Stimulated activated effector memory CD8-positive, alpha-beta T cell treated with anti-CD3 and anti-CD28 coated beads, Interleukin-12 subunit alpha, Interleukin-12 subunit beta, amount 100 ng/mL, for 72 hours (primary cell): ENCODE measurements at regions not wholly inside any gene's neighbourhood (a gene's known extent, or its start where the extent isn't known, plus 50 kb on each side); places are given as distances from the start of the nearest gene placed in this dataset.
"Not testable (repeated sequence)": the region's sequence is repeated elsewhere in the genome, so short reads cannot be mapped to it uniquely, and the experiment has no call there.

Experiments
- ATAC-seq: fragments of 150-1000 bp; cut with Tn5 transposase; 2 replicates; pipeline ENCODE4 v1.10.0; 2021
- DNase-seq, 2 donors: peaks; one replicate each; pipeline ENCODE4 v3.0.0; 2021 to 2022; ENCODE audit warnings: low spot score in 2 of 2
- H3K27ac Mint-ChIP-seq: one replicate; pipeline ENCODE4 v1.8.0; 2022; ENCODE audit warnings: mild to moderate bottlenecking, mixed read lengths
- H3K36me3 Mint-ChIP-seq: one replicate; pipeline ENCODE4 v1.8.0; 2022; ENCODE audit warnings: mild to moderate bottlenecking, mixed read lengths
- H3K4me1 Mint-ChIP-seq: one replicate; pipeline ENCODE4 v1.8.0; 2022; ENCODE audit warnings: mixed read lengths
- H3K4me3 Mint-ChIP-seq: one replicate; pipeline ENCODE4 v1.8.0; 2022; ENCODE audit warnings: mild to moderate bottlenecking, mixed read lengths
- H3K9me3 Mint-ChIP-seq: one replicate; pipeline ENCODE4 v1.8.0; 2022; ENCODE audit warnings: mixed read lengths

DNA sequence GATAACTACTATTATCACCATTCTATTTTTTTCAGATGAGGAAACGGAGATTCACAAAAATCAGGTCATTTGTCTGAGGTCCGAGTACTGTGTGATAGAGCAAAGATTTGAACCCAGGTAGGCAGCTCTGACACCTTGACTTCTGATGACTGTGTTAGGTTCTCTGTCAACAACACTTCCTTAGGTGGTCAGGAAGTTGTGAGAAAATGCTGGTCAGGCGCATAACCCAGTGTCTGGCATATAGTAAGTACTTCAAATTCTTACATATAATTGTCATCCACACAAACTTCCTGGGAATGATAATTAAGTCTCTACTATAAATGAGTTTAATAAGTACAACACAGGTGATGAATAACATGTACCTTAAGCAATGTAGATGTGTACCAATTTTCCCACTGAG lies 381.5 kb downstream of the NEBL start:
- peaks cover 3% of the 10 kb centered on the region for H3K9me3 Mint-ChIP-seq
- no peak for ATAC-seq
- no peaks in the 10 kb centered on the region for H3K36me3 Mint-ChIP-seq
- no peak overlapping the region for H3K27ac Mint-ChIP-seq
- no peaks in the 10 kb centered on the region for H3K4me1 Mint-ChIP-seq
- H3K4me3 Mint-ChIP-seq: no peak overlapping the region
- DNase-seq: no peak

DNA sequence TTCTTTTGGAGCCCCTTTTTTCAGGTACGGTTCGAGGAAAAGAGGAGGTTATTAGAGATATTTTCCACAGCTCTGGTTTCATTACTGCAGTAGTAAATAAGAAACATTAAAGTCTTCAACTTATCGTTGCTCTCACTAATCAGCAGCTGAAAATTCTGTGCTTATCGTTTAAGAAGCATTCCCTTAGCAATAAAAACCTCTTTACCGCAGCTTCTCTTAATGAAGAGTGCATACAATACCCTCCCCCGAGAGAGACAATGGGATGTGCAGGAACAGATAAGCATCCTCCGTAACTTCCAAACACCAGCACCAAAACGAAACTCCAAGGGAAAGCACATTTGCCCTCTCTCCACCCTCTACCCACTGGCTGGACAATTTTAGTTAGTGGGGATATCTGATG lies 384.5 kb downstream of the NEBL start:
- H3K4me1 Mint-ChIP-seq: no peaks in the 10 kb centered on the region
- no peak overlapping the region for H3K27ac Mint-ChIP-seq
- H3K36me3 Mint-ChIP-seq: no peaks in the 10 kb centered on the region
- no peak for DNase-seq
- no peak overlapping the region for H3K4me3 Mint-ChIP-seq
- no peak for ATAC-seq
- peaks cover 6% of the 10 kb centered on the region for H3K9me3 Mint-ChIP-seq

DNA sequence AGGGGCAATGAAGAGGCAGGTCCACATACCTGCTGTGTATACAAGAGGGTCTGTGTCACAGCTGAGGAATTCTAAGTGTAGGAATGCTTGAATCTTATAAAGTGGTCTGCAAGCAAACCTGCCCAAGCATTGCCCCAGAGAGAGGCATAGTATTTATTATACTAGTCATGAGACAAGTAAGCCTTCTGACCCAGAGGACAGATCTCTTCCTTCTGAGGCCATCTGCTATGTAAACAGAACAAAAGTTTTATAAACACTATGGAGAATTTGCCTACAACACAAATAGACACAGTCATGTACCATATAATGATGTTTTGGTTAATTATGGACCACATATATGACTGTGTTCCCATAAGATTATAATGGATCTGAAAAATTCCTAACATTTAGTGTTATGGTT lies 388.2 kb downstream of the NEBL start:
- Mint-ChIP-seq H3K27ac (no peak overlapping the region), H3K4me1 (no peaks in the 10 kb centered on the region), H3K36me3 (no peaks in the 10 kb centered on the region), H3K9me3 (peaks cover 7% of the 10 kb centered on the region), H3K4me3 (no peak overlapping the region)
- no peak for ATAC-seq
- DNase-seq: no peak

DNA sequence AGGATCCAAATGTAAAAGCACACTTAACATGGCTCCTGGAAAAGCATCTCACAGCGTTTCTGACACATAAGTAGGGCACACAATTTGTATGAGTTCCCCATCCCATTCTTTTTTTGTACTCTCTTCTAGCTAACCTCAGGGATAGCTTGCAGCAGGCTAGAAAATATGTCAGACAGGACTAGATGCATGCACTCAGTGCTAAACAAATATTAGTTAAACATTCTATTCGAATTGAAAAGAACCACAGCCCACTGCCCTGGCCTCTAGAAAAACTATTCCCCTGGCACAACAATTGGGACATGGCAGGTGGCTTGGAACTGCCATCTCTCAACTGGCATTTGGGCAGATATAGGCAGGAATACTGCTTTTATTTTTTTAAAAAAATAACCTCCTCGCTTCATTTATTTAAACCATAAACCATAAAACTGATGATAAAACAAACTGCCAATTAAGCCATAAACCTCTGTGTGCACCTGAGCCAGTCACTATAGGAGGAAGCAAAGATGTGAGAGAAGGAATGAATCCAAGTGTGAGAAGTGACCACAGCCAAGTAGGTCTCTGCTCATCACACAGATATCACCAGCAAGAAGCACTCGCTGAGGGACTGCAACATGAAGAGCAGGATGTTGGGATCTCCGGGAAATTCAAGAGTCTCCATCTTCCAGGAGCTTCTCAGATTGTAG lies 394.1 kb downstream of the NEBL start:
- Mint-ChIP-seq H3K4me3 (no peak overlapping the region), H3K9me3 (peaks cover 12% of the 10 kb centered on the region), H3K4me1 (no peaks in the 10 kb centered on the region), H3K36me3 (no peaks in the 10 kb centered on the region), H3K27ac (no peak overlapping the region)
- ATAC-seq (no peak), DNase-seq (no peak)

DNA sequence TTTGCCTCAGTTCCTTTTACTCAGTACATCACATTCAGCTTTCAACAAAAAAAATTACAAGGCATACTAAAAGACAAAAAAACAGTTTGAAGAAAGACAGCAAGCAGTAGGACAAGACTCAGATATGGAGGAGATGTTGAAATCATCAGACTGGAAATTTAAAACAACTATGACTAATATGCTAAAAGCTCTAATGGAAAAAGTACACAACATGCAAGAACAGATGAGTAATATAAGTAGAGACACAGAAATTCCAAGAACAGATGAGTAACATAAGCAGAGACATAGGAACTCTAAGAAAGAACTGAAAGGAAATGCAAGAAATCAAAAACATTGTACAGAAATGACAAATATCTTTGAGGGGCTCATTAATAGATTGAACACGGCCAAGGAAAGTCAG lies 402.6 kb downstream of the NEBL start:
- no peak overlapping the region for H3K27ac Mint-ChIP-seq
- no peak for DNase-seq

DNA sequence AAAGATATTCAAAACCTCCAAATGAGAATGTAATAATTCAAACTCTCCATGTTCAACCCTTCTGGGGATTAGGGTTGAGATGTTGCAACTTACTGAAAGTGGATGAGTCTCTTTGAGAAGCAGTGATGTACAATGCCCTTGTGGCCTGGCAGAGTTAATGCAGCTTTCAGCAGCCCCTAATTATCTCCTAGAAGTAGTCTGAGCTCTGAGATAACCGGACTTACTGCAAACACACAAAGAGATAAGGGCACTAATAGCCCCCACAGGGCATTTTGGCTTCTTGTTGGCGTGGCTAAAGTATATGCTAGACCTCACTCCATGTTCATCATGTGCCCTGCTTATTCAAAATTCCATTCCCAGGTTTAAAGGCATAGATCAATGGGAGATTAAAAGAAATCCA lies 404.7 kb downstream of the NEBL start:
- H3K4me1 Mint-ChIP-seq: no peaks in the 10 kb centered on the region
- no peak overlapping the region for H3K4me3 Mint-ChIP-seq
- no peak overlapping the region for H3K27ac Mint-ChIP-seq
- no peaks in the 10 kb centered on the region for H3K36me3 Mint-ChIP-seq
- ATAC-seq (no peak), DNase-seq (no peak)
- peaks cover 9% of the 10 kb centered on the region for H3K9me3 Mint-ChIP-seq

More for the DNA sequence above, 402.6 kb downstream of the NEBL start:
- Mint-ChIP-seq H3K4me1 (no peaks in the 10 kb centered on the region), H3K36me3 (no peaks in the 10 kb centered on the region), H3K9me3 (peaks cover 13% of the 10 kb centered on the region), H3K4me3 (no peak overlapping the region)
- ATAC-seq: peak; percentile 32

DNA sequence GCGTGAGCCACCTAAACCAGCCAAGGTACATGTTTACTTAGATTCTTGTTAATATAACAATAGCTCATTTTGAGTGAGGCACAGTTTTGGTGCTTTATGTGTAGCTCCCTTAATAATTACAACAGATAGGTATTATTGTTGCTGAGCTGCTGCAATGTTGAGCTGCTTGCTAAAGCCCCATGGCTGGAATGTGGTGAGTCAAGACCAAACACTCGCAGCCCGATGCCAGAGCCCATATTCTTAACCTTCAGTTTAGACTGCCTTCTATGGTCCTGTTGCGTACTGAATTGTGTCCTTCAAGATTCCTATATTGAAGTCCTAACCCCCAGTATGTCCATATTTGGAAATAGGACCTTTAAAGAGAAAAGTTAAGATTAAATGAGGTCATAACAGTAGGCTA lies 407.1 kb downstream of the NEBL start:
- Mint-ChIP-seq H3K4me3 (no peak overlapping the region), H3K27ac (no peak overlapping the region), H3K9me3 (peaks cover 11% of the 10 kb centered on the region), H3K36me3 (no peaks in the 10 kb centered on the region), H3K4me1 (no peaks in the 10 kb centered on the region)
- no peak for ATAC-seq
- no peak for DNase-seq

DNA sequence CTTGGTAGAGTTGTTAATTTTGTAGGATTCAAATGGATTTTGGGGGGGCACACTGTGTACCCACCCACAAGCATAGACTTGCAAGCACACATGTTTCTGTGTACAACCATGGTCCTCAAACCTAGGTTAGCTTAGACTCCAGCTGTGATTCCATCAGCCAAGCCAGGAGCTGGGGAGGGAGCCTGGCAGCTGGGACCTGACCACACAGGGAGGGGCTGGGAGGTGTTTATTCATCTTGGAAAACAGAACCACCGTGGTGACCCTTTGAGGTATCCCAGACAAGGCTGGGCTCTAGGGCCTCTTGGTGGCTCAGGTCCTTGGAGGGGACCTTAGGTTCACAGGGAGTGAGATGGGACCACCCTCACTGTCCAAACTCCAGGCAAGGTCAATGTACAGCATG lies 410.3 kb downstream of the NEBL start:
- ATAC-seq: no peak
- Mint-ChIP-seq H3K9me3 (peaks cover 5% of the 10 kb centered on the region), H3K4me3 (no peak overlapping the region), H3K27ac (no peak overlapping the region), H3K36me3 (no peaks in the 10 kb centered on the region), H3K4me1 (no peaks in the 10 kb centered on the region)
- DNase-seq: no peak

DNA sequence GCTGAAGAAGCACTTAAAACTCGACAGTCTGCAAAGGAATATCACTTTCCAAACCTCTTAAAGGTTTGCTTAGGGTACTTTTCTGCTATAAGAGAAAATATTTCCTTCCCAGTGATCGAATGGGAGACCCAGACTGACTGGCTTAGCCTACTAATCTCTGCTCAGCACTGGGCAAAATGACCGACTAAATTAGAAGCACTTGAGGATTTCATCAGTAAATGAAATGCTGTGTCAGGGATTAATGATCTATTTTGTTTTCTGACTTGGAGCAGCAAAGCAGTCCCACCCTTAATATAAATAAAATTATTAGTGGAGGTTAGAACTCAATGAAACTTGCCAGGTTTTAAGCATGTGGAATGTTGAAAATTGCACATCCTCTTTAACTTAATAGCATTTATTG lies 411.6 kb downstream of the NEBL start:
- H3K4me3 Mint-ChIP-seq: no peak overlapping the region
- no peak for ATAC-seq
- no peaks in the 10 kb centered on the region for H3K4me1 Mint-ChIP-seq
- H3K36me3 Mint-ChIP-seq: no peaks in the 10 kb centered on the region
- no peak overlapping the region for H3K27ac Mint-ChIP-seq
- peaks cover 7% of the 10 kb centered on the region for H3K9me3 Mint-ChIP-seq
- no peak for DNase-seq

DNA sequence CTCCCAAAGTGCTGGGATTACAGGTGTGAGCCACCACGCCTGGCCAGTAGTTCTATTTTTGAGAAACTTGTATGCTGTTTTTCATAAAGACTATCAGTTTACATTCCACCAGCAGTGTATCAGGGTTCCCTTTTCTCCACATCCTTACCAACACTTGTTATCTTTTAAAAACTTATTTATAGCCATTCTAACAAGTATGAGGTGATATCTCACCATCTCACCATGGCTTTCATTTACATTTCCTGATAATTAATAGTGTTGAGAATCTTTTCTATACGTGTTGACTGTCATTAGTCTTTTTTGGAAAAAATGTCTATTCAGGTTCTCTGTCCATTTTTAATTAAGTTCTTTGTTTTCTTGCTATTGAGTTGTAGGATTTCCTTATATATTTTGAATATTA lies 416.1 kb downstream of the NEBL start:
- no peaks in the 10 kb centered on the region for H3K4me1 Mint-ChIP-seq
- DNase-seq (no peak), ATAC-seq (no peak)
- H3K27ac Mint-ChIP-seq: no peak overlapping the region
- no peak overlapping the region for H3K4me3 Mint-ChIP-seq
- peaks cover 5% of the 10 kb centered on the region for H3K9me3 Mint-ChIP-seq
- no peaks in the 10 kb centered on the region for H3K36me3 Mint-ChIP-seq

DNA sequence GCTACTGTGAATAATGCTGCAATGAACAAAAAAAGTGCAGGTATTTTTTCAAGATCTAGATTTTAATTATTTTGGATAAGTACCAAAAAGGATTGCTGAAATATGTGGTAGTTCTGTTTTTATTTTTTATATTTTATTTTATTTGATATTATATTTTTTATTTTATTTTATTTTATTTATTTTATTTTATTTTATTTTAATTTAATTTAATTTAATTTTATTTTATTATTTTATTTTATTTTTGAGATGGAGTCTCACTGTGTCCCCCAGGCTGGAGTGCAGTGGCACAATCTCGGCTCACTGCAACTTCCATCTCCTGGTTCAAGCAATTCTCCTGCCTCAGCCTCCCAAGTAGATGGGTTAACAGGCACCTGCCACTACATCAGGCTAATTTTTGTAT lies 416.5 kb downstream of the NEBL start:
- not testable (repeated sequence) for H3K4me1 Mint-ChIP-seq, H3K36me3 Mint-ChIP-seq, H3K9me3 Mint-ChIP-seq, ATAC-seq, DNase-seq, H3K4me3 Mint-ChIP-seq, H3K27ac Mint-ChIP-seq

DNA sequence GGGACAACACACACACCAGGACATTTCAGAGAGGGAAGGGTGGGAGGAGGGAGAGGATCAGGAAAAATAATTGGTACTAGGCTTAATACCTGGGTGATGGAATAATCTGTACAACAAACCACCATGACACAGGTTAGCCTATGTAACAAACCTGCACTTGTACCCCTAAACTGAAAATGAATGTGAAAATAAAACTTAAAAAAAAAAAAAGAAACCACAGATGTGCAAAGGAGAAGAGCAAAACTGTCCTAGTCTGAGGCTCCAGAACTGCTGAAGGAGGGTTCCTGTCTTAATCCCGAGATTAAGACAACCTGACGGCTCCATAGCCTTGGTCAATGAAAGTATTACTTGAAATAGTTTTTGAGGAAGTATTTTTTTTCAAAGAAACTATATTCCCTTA lies 423.0 kb downstream of the NEBL start:
- Mint-ChIP-seq H3K4me3 (no peak overlapping the region), H3K27ac (no peak overlapping the region), H3K4me1 (no peaks in the 10 kb centered on the region), H3K36me3 (no peaks in the 10 kb centered on the region), H3K9me3 (no peaks in the 10 kb centered on the region)
- ATAC-seq: no peak
- no peak for DNase-seq

DNA sequence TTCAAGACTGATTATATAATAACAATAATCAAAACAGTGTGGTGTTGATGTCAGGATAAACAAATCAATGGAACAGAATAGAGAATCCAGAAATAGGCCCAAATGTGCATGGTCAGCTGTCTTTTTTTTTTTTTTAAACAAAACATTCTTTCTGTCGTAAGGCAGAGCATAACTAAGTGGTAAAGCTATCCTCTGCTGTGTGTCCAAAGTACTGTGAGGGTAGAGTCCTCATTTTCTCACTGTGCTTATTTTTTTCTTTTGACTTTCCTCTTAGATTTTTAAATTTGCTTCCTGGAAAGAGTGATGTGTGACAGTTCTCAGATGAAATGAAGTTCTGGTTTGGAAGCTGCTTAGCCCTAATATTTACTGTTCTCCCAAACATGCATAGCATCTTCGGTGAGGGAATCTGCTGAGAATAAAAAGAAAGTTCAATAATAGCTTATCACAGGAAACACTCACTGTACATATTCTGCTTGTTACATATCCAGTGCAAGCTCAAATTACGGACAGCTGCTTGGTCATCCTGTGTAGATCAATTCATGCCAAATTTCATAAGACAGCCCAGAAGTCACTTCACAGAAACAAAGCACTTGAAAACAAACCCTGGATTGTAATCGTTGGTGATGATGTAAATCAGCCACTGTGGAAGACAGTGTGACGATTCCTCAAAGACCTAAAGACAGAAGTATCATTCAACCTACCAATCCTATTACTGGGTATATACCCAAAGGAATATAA lies 423.9 kb downstream of the NEBL start:
- Mint-ChIP-seq H3K9me3 (no peaks in the 10 kb centered on the region), H3K4me3 (no peak overlapping the region), H3K27ac (no peak overlapping the region), H3K4me1 (no peaks in the 10 kb centered on the region), H3K36me3 (no peaks in the 10 kb centered on the region)
- no peak for DNase-seq
- ATAC-seq: no peak

DNA sequence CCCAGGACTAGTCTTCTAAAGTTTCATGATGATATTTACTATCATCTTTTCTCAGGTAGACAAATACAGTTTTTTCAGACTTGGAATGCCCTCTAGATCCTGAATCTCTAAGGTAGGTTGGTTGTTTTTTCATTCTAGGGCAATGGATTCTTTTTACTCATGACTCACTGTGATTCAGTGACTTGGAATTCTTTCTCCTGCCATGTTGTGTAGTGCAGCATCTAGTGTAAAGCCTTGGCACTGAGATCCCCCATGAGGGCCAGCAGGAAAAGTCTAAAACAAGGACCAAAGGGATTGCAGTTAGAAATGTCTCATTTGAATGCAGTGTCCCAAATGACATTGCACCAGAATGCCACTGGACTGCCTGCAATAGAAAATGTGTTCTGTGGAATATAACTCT lies 430.4 kb downstream of the NEBL start:
- Mint-ChIP-seq H3K4me1 (no peaks in the 10 kb centered on the region), H3K27ac (no peak overlapping the region), H3K9me3 (peaks cover 4% of the 10 kb centered on the region), H3K36me3 (no peaks in the 10 kb centered on the region), H3K4me3 (no peak overlapping the region)
- DNase-seq (no peak), ATAC-seq (no peak)

DNA sequence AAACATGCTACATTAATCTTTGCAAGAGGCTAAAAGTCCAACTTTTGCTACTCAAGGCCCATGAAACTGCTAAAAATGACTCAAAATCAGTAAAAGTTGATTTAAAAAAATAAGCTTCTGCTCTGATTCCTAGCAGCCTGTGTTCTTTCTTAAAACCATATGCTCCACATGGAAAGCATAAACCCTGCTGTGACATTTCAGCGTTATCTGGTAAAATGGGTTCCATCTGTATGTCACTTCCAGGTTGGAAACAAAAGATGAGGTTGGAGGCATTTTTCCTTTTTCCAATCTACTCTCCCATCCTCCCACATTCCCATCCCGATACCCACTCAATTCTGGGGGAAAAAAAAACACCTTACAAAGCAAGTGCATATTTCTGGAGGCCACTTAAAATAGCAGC lies 439.5 kb downstream of the NEBL start:
- no peak overlapping the region for H3K27ac Mint-ChIP-seq
- no peak for ATAC-seq
- H3K36me3 Mint-ChIP-seq: no peaks in the 10 kb centered on the region
- no peaks in the 10 kb centered on the region for H3K4me1 Mint-ChIP-seq
- H3K9me3 Mint-ChIP-seq: peaks cover 11% of the 10 kb centered on the region
- DNase-seq: no peak
- no peak overlapping the region for H3K4me3 Mint-ChIP-seq

DNA sequence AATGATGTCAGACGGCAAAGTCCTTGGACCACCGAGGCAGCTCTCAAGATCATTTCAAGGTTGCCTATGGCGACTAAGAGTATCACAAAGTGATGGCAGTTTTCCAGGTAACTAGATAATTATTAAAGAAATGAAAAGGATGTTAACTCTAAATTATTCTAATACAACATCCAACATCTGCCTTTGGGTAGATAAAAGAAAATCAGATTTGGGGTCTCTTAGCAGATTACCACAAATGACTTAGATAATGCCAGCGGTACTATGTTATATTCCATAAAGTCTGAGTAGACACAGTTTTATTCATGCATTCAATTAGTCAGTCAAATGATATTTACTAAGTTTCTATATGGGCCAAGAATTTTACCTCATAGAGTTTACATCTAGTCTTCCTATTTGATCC lies 441.3 kb downstream of the NEBL start:
- Mint-ChIP-seq H3K36me3 (no peaks in the 10 kb centered on the region), H3K9me3 (peaks cover 11% of the 10 kb centered on the region), H3K4me3 (no peak overlapping the region), H3K4me1 (no peaks in the 10 kb centered on the region), H3K27ac (no peak overlapping the region)
- ATAC-seq: no peak
- no peak for DNase-seq
